Keratinocyte (primary cell): ENCODE measurements at regions not wholly inside any gene's neighbourhood (a gene's known extent, or its start where the extent isn't known, plus 50 kb on each side); places are given as distances from the start of the nearest gene placed in this dataset.

ENCODE experiments used
- DNase-seq: peaks from one replicate; pipeline ENCODE4 v3.0.0-alpha.2; 2011; ENCODE audit warnings: low read depth, missing footprints, low spot score
- FAIRE-seq: peaks from 2 replicates; lab custom pipeline; 2011; peaks lifted over from hg19 to GRCh38; lab: Jason Lieb, UNC
- H2AFZ ChIP-seq: 2 replicates; pipeline ENCODE4 v1.6.0; 2012; ENCODE audit warnings: low read length, control low read depth, inconsistent platforms; ENCODE audit not compliant: control insufficient read depth
- H3K27ac ChIP-seq: 2 replicates; pipeline ENCODE4 v1.5.1; 2011; ENCODE audit warnings: low read length; ENCODE audit not compliant: control insufficient read depth, insufficient read depth
- H3K27me3 ChIP-seq: 3 replicates; pipeline ENCODE4 v1.6.0; 2011; ENCODE audit warnings: low read length; ENCODE audit not compliant: control insufficient read depth, insufficient read depth; ENCODE audit errors: extremely low read depth
- H3K36me3 ChIP-seq, 2 experiments: 2 replicates in 1 of 2; 3 replicates in 1 of 2; pipeline ENCODE4 v1.5.1; 2011; ENCODE audit warnings: low read length in 2 of 2, mild to moderate bottlenecking in 1 of 2; ENCODE audit not compliant: control insufficient read depth in 2 of 2, insufficient read depth in 2 of 2; ENCODE audit errors: extremely low read depth in 1 of 2
- H3K4me1 ChIP-seq: 3 replicates; pipeline ENCODE4 v1.5.1; 2011; ENCODE audit warnings: low read length; ENCODE audit not compliant: control insufficient read depth, insufficient read depth; ENCODE audit errors: extremely low read depth
- H3K4me2 ChIP-seq: 3 replicates; pipeline ENCODE4 v1.6.0; 2011; ENCODE audit warnings: low read depth, low read length; ENCODE audit not compliant: control insufficient read depth, insufficient read depth; ENCODE audit errors: extremely low read depth
- H3K4me3 ChIP-seq, 3 experiments: fragments of 200-600 bp in 1 of 3; sonication (generic) in 1 of 3; 2 replicates in 2 of 3; 3 replicates in 1 of 3; pipeline ENCODE4 v1.5.1; 2011 to 2016; ENCODE audit warnings: low read length in 3 of 3, mild to moderate bottlenecking in 3 of 3, control low read depth in 2 of 3, inconsistent platforms in 1 of 3, low read depth in 1 of 3, mixed read lengths in 1 of 3, mixed run types in 1 of 3, moderate library complexity in 1 of 3; ENCODE audit not compliant: control insufficient read depth in 2 of 3, insufficient read depth in 2 of 3; ENCODE audit errors: extremely low read depth in 1 of 3
- H3K79me2 ChIP-seq: 2 replicates; pipeline ENCODE4 v1.6.0; 2012; ENCODE audit warnings: low read length; ENCODE audit not compliant: control insufficient read depth, insufficient read depth
- H3K9ac ChIP-seq: 3 replicates; pipeline ENCODE4 v1.6.0; 2011; ENCODE audit warnings: low read length; ENCODE audit not compliant: control insufficient read depth, insufficient read depth; ENCODE audit errors: extremely low read depth
- H3K9me1 ChIP-seq: 3 replicates; pipeline ENCODE4 v1.6.0; 2011; ENCODE audit warnings: low read length; ENCODE audit not compliant: control insufficient read depth, insufficient read depth; ENCODE audit errors: extremely low read depth
- H3K9me3 ChIP-seq: 2 replicates; pipeline ENCODE4 v1.5.1; 2012; ENCODE audit warnings: low read depth, low read length; ENCODE audit not compliant: control insufficient read depth
- H4K20me1 ChIP-seq: 3 replicates; pipeline ENCODE4 v1.6.0; 2011; ENCODE audit warnings: low read length; ENCODE audit not compliant: control insufficient read depth, insufficient read depth; ENCODE audit errors: extremely low read depth
- CTCF ChIP-seq, 3 experiments: IDR thresholded peaks in 1 of 3; conservative IDR thresholded peaks in 1 of 3; optimal IDR thresholded peaks in 1 of 3; 2 replicates in 2 of 3; 3 replicates in 1 of 3; pipeline versions ENCODE3 to v1.5.1; 2011; ENCODE audit warnings: low read length in 3 of 3, mild to moderate bottlenecking in 3 of 3, moderate library complexity in 2 of 3, control low read depth in 1 of 3, inconsistent platforms in 1 of 3; ENCODE audit not compliant: insufficient read depth in 2 of 3; ENCODE audit errors: extremely low read depth in 1 of 3
- EZH2 ChIP-seq: IDR thresholded peaks from one replicate; pipeline ENCODE4 v1.6.1; 2012; ENCODE audit warnings: inconsistent platforms, mild to moderate bottlenecking, low read length, moderate library complexity
- dilution Hi-C: fragments of 300-500 bp; cut with MboI; formaldehyde crosslinking; loops from one replicate; pipeline ENCODE4 v1.7.0; 2020; ENCODE audit warnings: low sequenced_read_pairs; ENCODE audit not compliant: extremely low pct_ligation_motif_present

GRCh38 chr2:2904721-2905350 is 472.8 kb downstream of the EIPR1 start:
- dilution Hi-C loops: no loop called here
- FAIRE-seq (no peak), DNase-seq (no peak)
- H3K79me2 ChIP-seq: no peaks in the 10 kb centered on the region
- H3K27me3 ChIP-seq: no peaks in the 10 kb centered on the region
- TF ChIP-seq EZH2: no peak
- TF ChIP-seq CTCF (optimal IDR thresholded peaks at IDR 0.05 in 1 of 3, IDR thresholded peaks at IDR 0.05 in 1 of 3, conservative IDR thresholded peaks at IDR 0.05 in 1 of 3; ENCODE audit: extremely low read depth in 1 of 3, insufficient read depth in 2 of 3, low read length in 3 of 3): no peak
- H3K9me1 ChIP-seq: no peaks in the 10 kb centered on the region
- H2AFZ ChIP-seq: no peak overlapping the region
- H4K20me1 ChIP-seq: no peaks in the 10 kb centered on the region
- H3K4me1 ChIP-seq: no peaks in the 10 kb centered on the region
- H3K27ac ChIP-seq: no peak overlapping the region
- H3K9ac ChIP-seq: no peak overlapping the region
- H3K36me3 ChIP-seq: no peaks in the 10 kb centered on the region
- H3K4me2 ChIP-seq: no peak overlapping the region
- H3K4me3 ChIP-seq: no peak overlapping the region
- peaks cover 2% of the 10 kb centered on the region for H3K9me3 ChIP-seq

- Histone ChIP-seq H2AFZ (no peak overlapping the region), H3K9ac (no peak overlapping the region), H4K20me1 (no peaks in the 10 kb centered on the region), H3K36me3 (no peaks in the 10 kb centered on the region), H3K4me3 (no peak overlapping the region), H3K27ac (no peak overlapping the region), H3K9me3 (no peaks in the 10 kb centered on the region), H3K4me1 (no peaks in the 10 kb centered on the region), H3K4me2 (no peak overlapping the region), H3K79me2 (no peaks in the 10 kb centered on the region), H3K9me1 (no peaks in the 10 kb centered on the region), H3K27me3 (no peaks in the 10 kb centered on the region)
- TF ChIP-seq CTCF (optimal IDR thresholded peaks at IDR 0.05 in 1 of 3, IDR thresholded peaks at IDR 0.05 in 1 of 3, conservative IDR thresholded peaks at IDR 0.05 in 1 of 3; ENCODE audit: extremely low read depth in 1 of 3, insufficient read depth in 2 of 3, low read length in 3 of 3) (no peak), EZH2 (no peak)
- dilution Hi-C loops: no loop called here
- DNase-seq: no peak
- no peak for FAIRE-seq
Measured at GRCh38 chr2:2902547-2903281, 474.9 kb downstream of the EIPR1 start.
